GM04504 (cell line): ENCODE measurements at regions not wholly inside any gene's neighbourhood (a gene's known extent, or its start where the extent isn't known, plus 50 kb on each side); places are given as distances from the start of the nearest gene placed in this dataset.
"Not testable (repeated sequence)": the region's sequence is repeated elsewhere in the genome, so short reads cannot be mapped to it uniquely, and the experiment has no call there.

Source experiments
- DNase-seq: peaks from one replicate; pipeline ENCODE4 v3.0.0-alpha.2; 2012; ENCODE audit warnings: low read depth

- no peak for DNase-seq
Observed at GRCh38 chr13:40340368-40341095, 325.9 kb downstream of the FOXO1 start.

GRCh38 chr13:40341096-40341471 lies 325.4 kb downstream of the FOXO1 start:
- DNase-seq: no peak

GRCh38 chr13:40341501-40341900 lies 324.9 kb downstream of the FOXO1 start:
- no peak for DNase-seq

- no peak for DNase-seq
Observed at GRCh38 chr13:40342461-40342860, 324.0 kb downstream of the FOXO1 start.

- no peak for DNase-seq
Observed at GRCh38 chr13:40342901-40343300, 323.5 kb downstream of the FOXO1 start.

GRCh38 chr13:40343550-40344269 lies 322.7 kb downstream of the FOXO1 start:
- no peak for DNase-seq

- DNase-seq: no peak
Observed at GRCh38 chr13:40344270-40345148, 321.9 kb downstream of the FOXO1 start.

GRCh38 chr13:40345149-40345514 lies 321.3 kb downstream of the FOXO1 start:
- no peak for DNase-seq

- DNase-seq: no peak
Observed at GRCh38 chr13:40345654-40346372, 320.6 kb downstream of the FOXO1 start.

GRCh38 chr13:40346592-40346991 lies 319.8 kb downstream of the FOXO1 start:
- no peak for DNase-seq

GRCh38 chr13:40348096-40348679 lies 318.3 kb downstream of the FOXO1 start:
- no peak for DNase-seq

- no peak for DNase-seq
Observed at GRCh38 chr13:40350283-40350992, 316.0 kb downstream of the FOXO1 start.

- DNase-seq: no peak
Observed at GRCh38 chr13:40351537-40352379, 314.7 kb downstream of the FOXO1 start.

- DNase-seq: no peak
Observed at GRCh38 chr13:40352380-40352778, 314.1 kb downstream of the FOXO1 start.

- DNase-seq: no peak
Observed at GRCh38 chr13:40352802-40353562, 313.5 kb downstream of the FOXO1 start.

GRCh38 chr13:40355126-40355724 lies 311.2 kb downstream of the FOXO1 start:
- no peak for DNase-seq

GRCh38 chr13:40356011-40356410 lies 310.4 kb downstream of the FOXO1 start:
- DNase-seq: no peak

GRCh38 chr13:40356458-40356857 lies 310.0 kb downstream of the FOXO1 start:
- DNase-seq: not testable (repeated sequence)

GRCh38 chr13:40362502-40362901 lies 303.9 kb downstream of the FOXO1 start:
- DNase-seq: no peak
